ENCODE measurements at regions not wholly inside any gene's neighbourhood (a gene's known extent, or its start where the extent isn't known, plus 50 kb on each side); places are given as distances from the start of the nearest gene placed in this dataset.

GRCh38 chr15:36210426-36210825 lies 369.0 kb upstream of the CDIN1 start:
- ChIA-PET POLR2A (ENCODE audit: low non-redundant PET) (no interaction called here), CTCF (interaction anchor here (0.6 kb wide), 1 partner anchor 939 kb away, joined by 3 read pairs; no protein-coding TSS in a partner anchor)
- TF ChIP-seq CTCF (conservative IDR thresholded peaks at IDR 0.05; ENCODE audit: low read depth) = no peak
- no peak overlapping the region for H3K27ac ChIP-seq
- no peak for DNase-seq (ENCODE audit: low spot score)

- no peak for TF ChIP-seq CTCF (conservative IDR thresholded peaks at IDR 0.05; ENCODE audit: low read depth)
- ChIA-PET CTCF (interaction anchor here (0.7 kb wide), 2 partner anchors 467 to 756 kb away, joined by 3 read pairs; no protein-coding TSS in a partner anchor), POLR2A (ENCODE audit: low non-redundant PET) (no interaction called here)
- no peak overlapping the region for H3K27ac ChIP-seq
- DNase-seq (ENCODE audit: low spot score) = no peak
Measured at GRCh38 chr15:36218322-36218721, 361.1 kb upstream of the CDIN1 start.

- no peak for TF ChIP-seq CTCF (conservative IDR thresholded peaks at IDR 0.05; ENCODE audit: low read depth)
- no peak for DNase-seq (ENCODE audit: low spot score)
- POLR2A ChIA-PET (ENCODE audit: low non-redundant PET) = no interaction called here
- no peak overlapping the region for H3K27ac ChIP-seq
- CTCF ChIA-PET = interaction anchor here (0.7 kb wide), 1 partner anchor 468 kb away, joined by 3 read pairs; no protein-coding TSS in a partner anchor
Measured at GRCh38 chr15:36218991-36219390, 360.4 kb upstream of the CDIN1 start.

- ChIA-PET CTCF (no interaction called here), POLR2A (ENCODE audit: low non-redundant PET) (no interaction called here)
- no peak for DNase-seq (ENCODE audit: low spot score)
- no peak for TF ChIP-seq CTCF (conservative IDR thresholded peaks at IDR 0.05; ENCODE audit: low read depth)
- no peak overlapping the region for H3K27ac ChIP-seq
Measured at GRCh38 chr15:36221992-36222391, 357.4 kb upstream of the CDIN1 start.

- no peak overlapping the region for H3K27ac ChIP-seq
Measured at GRCh38 chr15:36230776-36231175, 348.6 kb upstream of the CDIN1 start.

GRCh38 chr15:36232491-36232890 lies 346.9 kb upstream of the CDIN1 start:
- CTCF ChIA-PET = no interaction called here
- TF ChIP-seq CTCF (conservative IDR thresholded peaks at IDR 0.05; ENCODE audit: low read depth) = no peak
- POLR2A ChIA-PET (ENCODE audit: low non-redundant PET) = no interaction called here
- DNase-seq (ENCODE audit: low spot score) = no peak
- H3K27ac ChIP-seq = no peak overlapping the region

More at GRCh38 chr15:36230776-36231175, 348.6 kb upstream of the CDIN1 start:
- TF ChIP-seq CTCF (conservative IDR thresholded peaks at IDR 0.05; ENCODE audit: low read depth) = no peak
- no peak for DNase-seq (ENCODE audit: low spot score)
- POLR2A ChIA-PET (ENCODE audit: low non-redundant PET) = no interaction called here
- CTCF ChIA-PET = no interaction called here

- no peak for TF ChIP-seq CTCF (conservative IDR thresholded peaks at IDR 0.05; ENCODE audit: low read depth)
- no peak overlapping the region for H3K27ac ChIP-seq
- no peak for DNase-seq (ENCODE audit: low spot score)
- POLR2A ChIA-PET (ENCODE audit: low non-redundant PET) = no interaction called here
- CTCF ChIA-PET = no interaction called here
Measured at GRCh38 chr15:36234743-36235142, 344.7 kb upstream of the CDIN1 start.
